ENCODE measurements at regions not wholly inside any gene's neighbourhood (a gene's known extent, or its start where the extent isn't known, plus 50 kb on each side); places are given as distances from the start of the nearest gene placed in this dataset.

GRCh38 chr9:8025551-8025950, 226.0 kb upstream of the DMAC1 start:
- Histone ChIP-seq H3K4me1 (no peaks in the 10 kb centered on the region), H3K36me3 (ENCODE audit: control insufficient read depth, insufficient read depth, low read length) (no peaks in the 10 kb centered on the region), H3K9me3 (no peaks in the 10 kb centered on the region), H3K4me3 (ENCODE audit: low read depth, low read length) (no peak overlapping the region), H3K27me3 (replicated peaks; ENCODE audit: control insufficient read depth, insufficient read depth, low read length) (no peaks in the 10 kb centered on the region)
- Mint-ChIP-seq H3K4me3 (ENCODE audit: unreplicated experiment) (no peak overlapping the region), H3K36me3 (ENCODE audit: insufficient read depth, unreplicated experiment) (no peaks in the 10 kb centered on the region), H3K27ac (ENCODE audit: unreplicated experiment) (no peak overlapping the region), H3K27me3 (ENCODE audit: insufficient read depth, unreplicated experiment) (no peaks in the 10 kb centered on the region), H3K9me3 (ENCODE audit: unreplicated experiment) (peaks cover 20% of the 10 kb centered on the region), H3K4me1 (ENCODE audit: low read depth, unreplicated experiment) (no peaks in the 10 kb centered on the region)
- ChIA-PET POLR2A (no interaction called here), CTCF (no interaction called here)
- no TSS peak for BruUV-seq (replicated peaks)
- intact Hi-C loops (cut with micrococcal nuclease; ENCODE audit: unreplicated experiment): loop anchor here (5.0 kb wide), 1 partner anchor 357 kb away; no protein-coding TSS in a partner anchor
- DNase-seq: no peak
- TF ChIP-seq, protein P1, sequence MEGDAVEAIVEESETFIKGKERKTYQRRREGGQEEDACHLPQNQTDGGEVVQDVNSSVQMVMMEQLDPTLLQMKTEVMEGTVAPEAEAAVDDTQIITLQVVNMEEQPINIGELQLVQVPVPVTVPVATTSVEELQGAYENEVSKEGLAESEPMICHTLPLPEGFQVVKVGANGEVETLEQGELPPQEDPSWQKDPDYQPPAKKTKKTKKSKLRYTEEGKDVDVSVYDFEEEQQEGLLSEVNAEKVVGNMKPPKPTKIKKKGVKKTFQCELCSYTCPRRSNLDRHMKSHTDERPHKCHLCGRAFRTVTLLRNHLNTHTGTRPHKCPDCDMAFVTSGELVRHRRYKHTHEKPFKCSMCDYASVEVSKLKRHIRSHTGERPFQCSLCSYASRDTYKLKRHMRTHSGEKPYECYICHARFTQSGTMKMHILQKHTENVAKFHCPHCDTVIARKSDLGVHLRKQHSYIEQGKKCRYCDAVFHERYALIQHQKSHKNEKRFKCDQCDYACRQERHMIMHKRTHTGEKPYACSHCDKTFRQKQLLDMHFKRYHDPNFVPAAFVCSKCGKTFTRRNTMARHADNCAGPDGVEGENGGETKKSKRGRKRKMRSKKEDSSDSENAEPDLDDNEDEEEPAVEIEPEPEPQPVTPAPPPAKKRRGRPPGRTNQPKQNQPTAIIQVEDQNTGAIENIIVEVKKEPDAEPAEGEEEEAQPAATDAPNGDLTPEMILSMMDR (IDR thresholded peaks at IDR 0.05; ENCODE audit: insufficient read depth in 1 of 2, low read depth in 1 of 2, low read length in 1 of 2, severe bottlenecking in 1 of 2, unreplicated experiment in 1 of 2): no peak

DNA sequence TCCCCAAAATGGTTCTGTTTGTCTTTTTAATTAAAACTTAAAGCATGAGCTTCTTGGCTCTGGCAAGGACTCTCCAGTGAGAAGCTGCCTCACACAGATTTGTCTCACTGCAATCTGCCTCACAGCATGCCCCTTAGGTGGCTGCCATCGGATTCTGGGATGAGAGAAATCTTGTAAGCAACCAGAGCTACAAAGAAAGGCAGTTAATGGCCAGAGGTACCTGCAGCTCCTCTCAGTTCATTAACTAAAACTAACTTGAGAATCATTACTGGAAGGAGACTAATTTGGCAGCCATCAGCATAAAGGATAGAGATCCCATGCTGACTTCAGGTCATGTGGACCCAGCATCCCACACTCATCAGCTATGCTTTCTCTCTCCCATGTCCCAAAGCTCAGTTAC, 220.6 kb upstream of the DMAC1 start:
- Mint-ChIP-seq H3K4me3 (ENCODE audit: unreplicated experiment) (no peak overlapping the region), H3K36me3 (ENCODE audit: insufficient read depth, unreplicated experiment) (no peaks in the 10 kb centered on the region), H3K9me3 (ENCODE audit: unreplicated experiment) (peaks cover 20% of the 10 kb centered on the region), H3K4me1 (ENCODE audit: low read depth, unreplicated experiment) (no peaks in the 10 kb centered on the region), H3K27me3 (ENCODE audit: insufficient read depth, unreplicated experiment) (no peaks in the 10 kb centered on the region), H3K27ac (ENCODE audit: unreplicated experiment) (no peak overlapping the region)
- no peak for DNase-seq
- Histone ChIP-seq H3K4me3 (ENCODE audit: low read depth, low read length) (no peak overlapping the region), H3K36me3 (ENCODE audit: control insufficient read depth, insufficient read depth, low read length) (no peaks in the 10 kb centered on the region), H3K9me3 (no peaks in the 10 kb centered on the region), H3K27me3 (replicated peaks; ENCODE audit: control insufficient read depth, insufficient read depth, low read length) (no peaks in the 10 kb centered on the region), H3K4me1 (no peaks in the 10 kb centered on the region)
- intact Hi-C loops (cut with micrococcal nuclease; ENCODE audit: unreplicated experiment): no loop called here
- TF ChIP-seq, protein P1 (IDR thresholded peaks at IDR 0.05; ENCODE audit: insufficient read depth in 1 of 2, low read depth in 1 of 2, low read length in 1 of 2, severe bottlenecking in 1 of 2, unreplicated experiment in 1 of 2): no peak
- no TSS peak for BruUV-seq (replicated peaks)
- CTCF ChIA-PET: no interaction called here
- POLR2A ChIA-PET: no interaction called here

- H3K4me1 ChIP-seq: no peaks in the 10 kb centered on the region
- no peak overlapping the region for H3K4me3 ChIP-seq (ENCODE audit: low read depth, low read length)
- peaks cover 20% of the 10 kb centered on the region for H3K9me3 Mint-ChIP-seq (ENCODE audit: unreplicated experiment)
- no peaks in the 10 kb centered on the region for H3K27me3 ChIP-seq (replicated peaks; ENCODE audit: control insufficient read depth, insufficient read depth, low read length)
- no peaks in the 10 kb centered on the region for H3K36me3 Mint-ChIP-seq (ENCODE audit: insufficient read depth, unreplicated experiment)
- no peaks in the 10 kb centered on the region for H3K4me1 Mint-ChIP-seq (ENCODE audit: low read depth, unreplicated experiment)
- no peaks in the 10 kb centered on the region for H3K27me3 Mint-ChIP-seq (ENCODE audit: insufficient read depth, unreplicated experiment)
- no peaks in the 10 kb centered on the region for H3K9me3 ChIP-seq
- TF ChIP-seq, protein P1 (IDR thresholded peaks at IDR 0.05; ENCODE audit: insufficient read depth in 1 of 2, low read depth in 1 of 2, low read length in 1 of 2, severe bottlenecking in 1 of 2, unreplicated experiment in 1 of 2): no peak
- ChIA-PET CTCF (no interaction called here), POLR2A (no interaction called here)
- intact Hi-C loops (cut with micrococcal nuclease; ENCODE audit: unreplicated experiment): no loop called here
- no peak overlapping the region for H3K27ac Mint-ChIP-seq (ENCODE audit: unreplicated experiment)
- no peak overlapping the region for H3K4me3 Mint-ChIP-seq (ENCODE audit: unreplicated experiment)
- no TSS peak for BruUV-seq (replicated peaks)
- no peak for DNase-seq
- no peaks in the 10 kb centered on the region for H3K36me3 ChIP-seq (ENCODE audit: control insufficient read depth, insufficient read depth, low read length)
Observed at GRCh38 chr9:8019636-8020035, 220.1 kb upstream of the DMAC1 start.
